BJ (cell line): ENCODE measurements at regions not wholly inside any gene's neighbourhood (a gene's known extent, or its start where the extent isn't known, plus 50 kb on each side); places are given as distances from the start of the nearest gene placed in this dataset.

Experiments used
- CTCF ChIA-PET: fragments of 350-600 bp; formaldehyde crosslinking; extraction: SDS; loops from one replicate; lab custom pipeline; 2021; ENCODE audit warnings: antibody characterized with exemption, inconsistent platforms; lab: Yijun Ruan, JAX
- POLR2A ChIA-PET: fragments of 300-600 bp; sonication (Branson Sonifier 250); formaldehyde crosslinking; extraction: SDS; loops from one replicate; lab custom pipeline; 2021; ENCODE audit warnings: antibody characterized with exemption; lab: Charles Lee
- DNase-seq: peaks from one replicate; pipeline ENCODE4 v3.0.0-alpha.2; 2011; ENCODE audit warnings: low read depth
- H3K27me3 ChIP-seq: 2 replicates; pipeline ENCODE4 v1.6.0; 2011; ENCODE audit warnings: low read length; ENCODE audit not compliant: control insufficient read depth, insufficient read depth
- H3K36me3 ChIP-seq: 2 replicates; pipeline ENCODE4 v1.5.1; 2011; ENCODE audit warnings: low read length; ENCODE audit not compliant: control insufficient read depth, insufficient read depth
- H3K4me3 ChIP-seq: 2 replicates; pipeline ENCODE4 v1.5.1; 2011; ENCODE audit warnings: low read depth, mild to moderate bottlenecking, control low read depth, low read length
- CTCF ChIP-seq: IDR thresholded peaks from 2 replicates; pipeline ENCODE4 v1.5.1; 2011; ENCODE audit warnings: low read depth, mild to moderate bottlenecking, control low read depth, inconsistent platforms, low read length, moderate library complexity; ENCODE audit not compliant: insufficient read depth

- H3K36me3 ChIP-seq, result no peaks in the 10 kb centered on the region
- no peak for TF ChIP-seq CTCF
- no peaks in the 10 kb centered on the region for H3K27me3 ChIP-seq
- no peak overlapping the region for H3K4me3 ChIP-seq
- no peak for DNase-seq
- POLR2A ChIA-PET, result no interaction called here
- CTCF ChIA-PET, result interaction anchor here (0.7 kb wide), 1 partner anchor 141 kb away, joined by 3 read pairs; no protein-coding TSS in a partner anchor
Observed at GRCh38 chr2:125643128-125643527, 1012.8 kb upstream of the GYPC start.

GRCh38 chr2:125643585-125643984, 1012.4 kb upstream of the GYPC start:
- ChIA-PET CTCF (interaction anchor here (0.7 kb wide), 1 partner anchor 140 kb away, joined by 3 read pairs; no protein-coding TSS in a partner anchor), POLR2A (no interaction called here)
- no peak for TF ChIP-seq CTCF
- no peaks in the 10 kb centered on the region for H3K27me3 ChIP-seq
- no peak for DNase-seq
- no peaks in the 10 kb centered on the region for H3K36me3 ChIP-seq
- no peak overlapping the region for H3K4me3 ChIP-seq

- no peak for DNase-seq
- no peak for TF ChIP-seq CTCF
- H3K27me3 ChIP-seq, result no peaks in the 10 kb centered on the region
- H3K36me3 ChIP-seq, result no peaks in the 10 kb centered on the region
- ChIA-PET POLR2A (no interaction called here), CTCF (no interaction called here)
- no peak overlapping the region for H3K4me3 ChIP-seq
Observed at GRCh38 chr2:125644257-125644656, 1011.7 kb upstream of the GYPC start.

GRCh38 chr2:125652280-125652679, 1003.7 kb upstream of the GYPC start:
- H3K27me3 ChIP-seq, result no peaks in the 10 kb centered on the region
- ChIA-PET POLR2A (no interaction called here), CTCF (no interaction called here)
- no peak for DNase-seq
- TF ChIP-seq CTCF, result no peak
- no peak overlapping the region for H3K4me3 ChIP-seq
- H3K36me3 ChIP-seq, result no peaks in the 10 kb centered on the region

- CTCF ChIA-PET, result no interaction called here
- no peak for DNase-seq
- TF ChIP-seq CTCF, result no peak
- no peak overlapping the region for H3K4me3 ChIP-seq
- no peaks in the 10 kb centered on the region for H3K36me3 ChIP-seq
- POLR2A ChIA-PET, result no interaction called here
- H3K27me3 ChIP-seq, result no peaks in the 10 kb centered on the region
Observed at GRCh38 chr2:125654226-125654625, 1001.7 kb upstream of the GYPC start.
